GM12878 (cell line): ENCODE measurements at regions not wholly inside any gene's neighbourhood (a gene's known extent, or its start where the extent isn't known, plus 50 kb on each side); places are given as distances from the start of the nearest gene placed in this dataset.

Experiments
- ATAC-seq: fragments of 200-7000 bp; cut with Tn5 transposase; 3 replicates; pipeline ENCODE4 v1.9.1; 2020; ENCODE audit warnings: mild to moderate bottlenecking, moderate library complexity
- BruUV-seq: library from RNA; stranded (reverse); fragments of 400-500 nt; replicated peaks from 2 replicates; lab custom pipeline; 2021; lab: Mats Ljungman, UMichigan
- CTCF ChIA-PET: fragments of 300-600 bp; sonication (Branson Sonifier 250); formaldehyde crosslinking; extraction: SDS; loops from one replicate; lab custom pipeline; 2021; ENCODE audit warnings: inconsistent platforms; lab: Yijun Ruan, JAX
- POLR2A ChIA-PET: fragments of 350-600 bp; formaldehyde crosslinking; extraction: SDS; loops from one replicate; lab custom pipeline; 2021; ENCODE audit warnings: inconsistent platforms; lab: Charles Lee
- RAD21 ChIA-PET: fragments of 300-600 bp; sonication (Branson Sonifier 250); formaldehyde crosslinking; loops from one replicate; lab custom pipeline; 2023; ENCODE audit warnings: antibody characterized with exemption; ENCODE audit not compliant: unreplicated experiment; lab: Charles Lee
- SMC1A ChIA-PET: fragments of 300-600 bp; sonication (Branson Sonifier 250); formaldehyde crosslinking; loops from one replicate; lab custom pipeline; 2023; ENCODE audit not compliant: unreplicated experiment, uncharacterized antibody; lab: Charles Lee
- DNase-seq: peaks from one replicate; pipeline ENCODE4 v3.0.0-alpha.2; 2011; ENCODE audit warnings: low read depth, low spot score
- FAIRE-seq: peaks from 3 replicates; lab custom pipeline; 2011; peaks lifted over from hg19 to GRCh38; lab: Jason Lieb, UNC
- H2AFZ ChIP-seq: 2 replicates; pipeline ENCODE4 v1.6.0; 2011; ENCODE audit warnings: low read depth, low read length, control low read depth; ENCODE audit not compliant: control insufficient read depth
- H3K27ac ChIP-seq: 2 replicates; pipeline ENCODE4 v1.5.1; 2011; ENCODE audit warnings: control low read depth; ENCODE audit not compliant: control insufficient read depth, insufficient read depth
- H3K27me3 ChIP-seq, 2 experiments: replicated peaks in 1 of 2; 2 replicates each; pipeline versions ENCODE4 v1.6.0 to v1.6.1; 2011; ENCODE audit warnings: low read length in 1 of 2; ENCODE audit not compliant: control insufficient read depth in 2 of 2, insufficient read depth in 2 of 2
- H3K36me3 ChIP-seq, 2 experiments: 2 replicates each; pipeline ENCODE4 v1.5.1; 2011; ENCODE audit warnings: low read length in 1 of 2; ENCODE audit not compliant: control insufficient read depth in 2 of 2, insufficient read depth in 2 of 2
- H3K4me1 ChIP-seq: 2 replicates; pipeline ENCODE4 v1.6.1; 2011; ENCODE audit warnings: mild to moderate bottlenecking, low read length, moderate library complexity, mixed read lengths; ENCODE audit not compliant: control insufficient read depth, insufficient read depth
- H3K4me2 ChIP-seq: 2 replicates; pipeline ENCODE4 v1.6.0; 2011; ENCODE audit warnings: control low read depth; ENCODE audit not compliant: control insufficient read depth, insufficient read depth
- H3K4me3 ChIP-seq: fragments of 200-600 bp; sonication (generic); 2 replicates; pipeline ENCODE4 v1.5.1; 2016
- H3K79me2 ChIP-seq: 2 replicates; pipeline ENCODE4 v1.6.0; 2011; ENCODE audit warnings: low read length; ENCODE audit not compliant: control insufficient read depth, insufficient read depth
- H3K9ac ChIP-seq: 2 replicates; pipeline ENCODE4 v1.8.0; 2011; ENCODE audit warnings: low read length, control low read depth, mixed read lengths; ENCODE audit not compliant: control insufficient read depth, insufficient read depth
- H3K9me3 ChIP-seq: replicated peaks from 3 replicates; pipeline ENCODE4 v1.5.1; 2011; ENCODE audit warnings: mild to moderate bottlenecking, low read length; ENCODE audit not compliant: control insufficient read depth, insufficient read depth
- H4K20me1 ChIP-seq: 2 replicates; pipeline ENCODE4 v1.6.0; 2011; ENCODE audit not compliant: control insufficient read depth, insufficient read depth
- BACH1 ChIP-seq: fragments of 450-650 bp; IDR thresholded peaks from 2 replicates; pipeline ENCODE4 v1.6.1; 2017; ENCODE audit warnings: mild to moderate bottlenecking, borderline replicate concordance
- BCLAF1 ChIP-seq: fragments of 450-650 bp; IDR thresholded peaks from 2 replicates; pipeline ENCODE4 v1.6.1; 2017; ENCODE audit warnings: antibody characterized with exemption, mild to moderate bottlenecking, moderate library complexity
- GATAD2B ChIP-seq: fragments of 450-650 bp; conservative IDR thresholded peaks from 2 replicates; pipeline ENCODE4 v1.6.1; 2017; ENCODE audit warnings: low read depth, mild to moderate bottlenecking, moderate library complexity
- RB1 ChIP-seq: fragments of 450-650 bp; formaldehyde crosslinking; IDR thresholded peaks from 2 replicates; pipeline ENCODE4 v1.6.1; 2017; ENCODE audit warnings: mild to moderate bottlenecking, borderline replicate concordance
- RCOR1 ChIP-seq: conservative IDR thresholded peaks from 2 replicates; pipeline ENCODE4 v1.6.1; 2012; ENCODE audit warnings: low read depth, low read length, improper control_type of control experiment
- SMARCA5 ChIP-seq: fragments of 450-650 bp; IDR thresholded peaks from 2 replicates; pipeline ENCODE4 v1.6.1; 2017; ENCODE audit warnings: mild to moderate bottlenecking
- SP1 ChIP-seq: IDR thresholded peaks from one replicate; pipeline ENCODE4 v1.6.1; 2011; ENCODE audit warnings: low read depth, low read length
- SREBF1 ChIP-seq: IDR thresholded peaks from 2 replicates; pipeline ENCODE4 v1.6.1; 2012; ENCODE audit warnings: mild to moderate bottlenecking, low read length
- SREBF2 ChIP-seq: IDR thresholded peaks from 2 replicates; pipeline ENCODE4 v1.6.1; 2012; ENCODE audit warnings: mild to moderate bottlenecking, low read length
- WGBS: methylation state at CpG from one replicate; pipeline ENCODE4 v1.1.6; 2016; ENCODE audit warnings: low lambda C conversion rate; ENCODE audit not compliant: insufficient replicate concordance, insufficient coverage; ENCODE audit errors: missing lambda C conversion rate; 5-methylcytosine and 5-hydroxymethylcytosine counted together
- in situ Hi-C: fragments of 300-500 bp; cut with MboI; formaldehyde crosslinking; loops from 9 replicates; pipeline ENCODE4 v1.14.3; 2018; ENCODE audit warnings: mixed read lengths
- intact Hi-C: fragments of 100-400 bp; cut with micrococcal nuclease; formaldehyde crosslinking; loops from one replicate; pipeline ENCODE4 v1.14.2; 2022; ENCODE audit not compliant: unreplicated experiment

GRCh38 chr1:37415611-37416244, 58.7 kb upstream of the ZC3H12A start (continued):
- TF ChIP-seq BCLAF1 (no peak), SMARCA5 (no peak), BACH1 (no peak), GATAD2B (no peak)

- Histone ChIP-seq H4K20me1 (no peaks in the 10 kb centered on the region), H3K4me3 (no peak overlapping the region), H3K27ac (no peak overlapping the region), H3K4me1 (no peaks in the 10 kb centered on the region), H3K36me3 (no peaks in the 10 kb centered on the region), H3K9ac (no peak overlapping the region), H3K4me2 (no peak overlapping the region), H3K9me3 (no peaks in the 10 kb centered on the region), H3K79me2 (no peaks in the 10 kb centered on the region), H2AFZ (no peak overlapping the region), H3K27me3 (peaks cover 0 to 3% of the 10 kb centered on the region in 2 experiments; a peak in 2 of 4 replicates)
- FAIRE-seq (no peak), DNase-seq (no peak), ATAC-seq (no peak)
- ChIA-PET CTCF (interaction anchor here (0.7 kb wide), 1 partner anchor 69 kb away, joined by 3 read pairs; no protein-coding TSS in a partner anchor), POLR2A (interaction anchor here (0.5 kb wide), 1 partner anchor 64 kb away, joined by 4 read pairs; no protein-coding TSS in a partner anchor), RAD21 (no interaction called here), SMC1A (no interaction called here)
- 76% methylated on average over 1 of the region's 1 CpG for WGBS
- TF ChIP-seq SREBF2, result no peak
- no peak for TF ChIP-seq SREBF1
- no peak for TF ChIP-seq SP1
- no peak for TF ChIP-seq RB1
- no peak for TF ChIP-seq RCOR1
- BruUV-seq, result no TSS peak
- intact Hi-C loops, result no loop called here
- in situ Hi-C loops, result no loop called here
These were observed 53.9 kb upstream of the ZC3H12A start for GRCh38 chr1:37420456-37420855.
